HG03571 (cell line): ENCODE measurements at regions not wholly inside any gene's neighbourhood (a gene's known extent, or its start where the extent isn't known, plus 50 kb on each side); places are given as distances from the start of the nearest gene placed in this dataset.

Experiments
- ATAC-seq: cut with Tn5 transposase; IDR thresholded peaks from one replicate; pipeline ENCODE4 v1.9.1; 2021; ENCODE audit not compliant: unreplicated experiment

- no peak for ATAC-seq
These were observed 128.8 kb downstream of the GPAT3 start for GRCh38 chr4:83664741-83665140.

GRCh38 chr4:83664071-83664470, 128.2 kb downstream of the GPAT3 start:
- ATAC-seq, result no peak

- no peak for ATAC-seq
These were observed 126.3 kb downstream of the GPAT3 start for GRCh38 chr4:83662204-83662603.

- no peak for ATAC-seq
These were observed 125.5 kb downstream of the GPAT3 start for GRCh38 chr4:83661359-83661758.

GRCh38 chr4:83660578-83660977, 124.7 kb downstream of the GPAT3 start:
- no peak for ATAC-seq

GRCh38 chr4:83658806-83659205, 122.9 kb downstream of the GPAT3 start:
- ATAC-seq, result no peak

- ATAC-seq, result no peak
These were observed 121.4 kb downstream of the GPAT3 start for GRCh38 chr4:83657336-83657735.
